Activated CD8-positive, alpha-beta memory T cell treated with anti-CD3 and anti-CD28 coated beads, Interleukin-2, amount 50 U/mL, for 24 hours (primary cell): ENCODE measurements at regions not wholly inside any gene's neighbourhood (a gene's known extent, or its start where the extent isn't known, plus 50 kb on each side); places are given as distances from the start of the nearest gene placed in this dataset.

Experiments
- DNase-seq: peaks from one replicate; pipeline ENCODE4 v3.0.0-alpha.2; 2020; ENCODE audit errors: extremely low read depth

DNA sequence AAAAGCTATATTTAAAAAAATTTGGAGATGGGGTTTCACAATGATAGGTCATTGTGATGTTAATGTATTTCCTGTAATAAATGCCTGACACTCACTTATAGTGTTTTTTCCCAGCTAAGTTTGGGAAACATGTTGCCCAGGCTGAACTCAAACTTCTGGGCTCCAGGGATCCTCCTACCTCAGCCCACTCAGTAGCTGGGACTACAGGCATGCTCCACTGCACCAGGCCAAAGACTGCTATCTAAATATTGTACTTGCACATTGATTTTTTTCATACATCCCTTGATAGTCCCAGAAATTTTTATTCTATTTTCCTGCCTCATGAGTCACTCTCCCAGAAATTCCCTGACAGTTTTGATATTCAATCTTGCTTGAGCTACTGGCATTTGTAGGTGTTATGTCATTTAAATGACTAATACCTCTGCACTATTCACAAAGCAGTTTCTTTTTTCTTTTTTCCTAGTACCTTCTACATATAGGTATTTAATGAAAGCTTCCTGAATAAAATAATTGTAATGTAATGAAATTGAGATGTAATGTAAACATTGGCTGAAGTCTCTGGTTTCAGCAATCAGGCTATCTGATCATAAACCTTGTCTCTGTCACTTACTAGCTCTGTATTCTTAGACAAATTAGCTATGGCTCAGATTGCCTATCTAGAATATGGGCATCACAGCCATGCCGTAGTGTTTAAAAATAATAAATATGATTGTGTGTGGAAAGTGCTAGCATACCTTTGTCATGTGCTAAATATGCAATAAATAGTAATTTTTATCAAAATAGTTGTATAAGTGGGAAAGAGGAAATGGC lies 1973.0 kb upstream of the AGA start:
- DNase-seq, result no peak

DNA sequence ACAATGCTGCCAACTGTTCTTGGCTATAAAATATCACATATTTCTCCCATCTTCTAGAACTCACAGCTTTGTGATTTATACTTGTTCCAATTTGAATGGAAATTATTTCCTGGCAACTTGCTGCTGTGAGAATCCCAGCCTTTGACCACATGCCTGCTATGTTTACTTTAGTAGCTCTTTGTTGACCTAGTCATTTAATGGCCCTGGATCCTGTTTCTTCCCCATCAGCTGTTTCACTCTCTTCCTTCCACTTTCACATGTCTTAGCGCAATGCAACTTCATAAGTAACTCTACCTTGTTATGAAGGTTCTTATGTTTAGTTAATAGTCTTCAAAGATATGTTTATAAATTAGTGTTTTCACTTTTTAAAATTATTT lies 1973.6 kb upstream of the AGA start:
- no peak for DNase-seq

DNA sequence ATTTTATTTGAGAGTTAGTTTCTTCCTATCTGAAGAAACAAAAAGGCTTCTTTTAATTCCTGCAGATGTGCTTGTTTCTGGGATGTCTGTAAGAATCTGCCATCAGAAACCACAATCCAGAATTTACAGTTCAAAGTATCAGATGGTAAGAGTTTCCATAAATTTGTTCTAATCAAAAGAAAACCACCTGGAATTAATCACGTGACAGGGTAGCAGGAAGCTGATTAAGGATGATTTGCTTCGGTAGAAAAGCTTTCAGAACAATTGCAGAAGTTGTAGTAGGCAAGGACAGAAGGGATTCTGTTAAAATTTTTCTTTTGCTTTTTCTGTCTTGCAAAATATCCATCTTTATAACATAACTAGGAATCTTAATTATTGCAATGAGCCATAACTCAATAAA lies 1975.1 kb upstream of the AGA start:
- DNase-seq, result no peak

DNA sequence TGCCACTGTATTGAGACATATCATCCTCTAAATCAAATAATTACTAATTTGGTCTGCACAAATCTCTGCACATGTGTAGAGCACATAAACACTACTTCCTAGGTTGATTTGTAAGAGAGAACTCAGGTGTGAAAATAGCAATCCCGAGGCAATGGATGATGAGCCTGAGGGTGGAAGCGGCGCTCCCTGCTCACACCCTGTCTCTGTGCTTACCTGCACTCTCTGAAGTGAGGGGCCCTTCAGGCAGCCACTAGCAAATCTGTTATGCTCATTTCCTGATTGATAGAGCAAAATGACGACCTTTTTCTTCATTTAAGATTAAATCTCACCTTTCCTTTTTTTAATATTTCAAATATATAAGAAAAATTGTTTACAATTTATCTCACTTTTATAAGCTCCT lies 1995.7 kb upstream of the AGA start:
- no peak for DNase-seq

DNA sequence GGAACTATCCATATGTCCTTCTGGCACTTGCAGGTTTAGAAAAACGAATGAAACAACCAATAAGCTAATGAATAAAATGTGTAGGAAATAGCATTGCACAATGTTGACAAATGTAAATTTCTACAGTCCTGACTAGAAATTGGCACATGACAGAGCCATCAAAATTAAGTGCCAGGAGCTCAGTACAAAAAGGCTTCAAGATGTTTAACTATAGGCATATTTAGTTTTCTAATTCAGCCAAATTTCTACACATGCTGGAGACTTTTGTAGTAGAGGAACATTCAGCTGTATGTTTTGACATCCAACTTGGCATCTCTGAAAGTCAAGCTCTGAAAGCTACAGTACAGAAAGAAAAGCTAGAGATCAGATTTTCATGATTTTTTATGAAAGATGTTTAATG lies 1999.4 kb upstream of the AGA start:
- no peak for DNase-seq

DNA sequence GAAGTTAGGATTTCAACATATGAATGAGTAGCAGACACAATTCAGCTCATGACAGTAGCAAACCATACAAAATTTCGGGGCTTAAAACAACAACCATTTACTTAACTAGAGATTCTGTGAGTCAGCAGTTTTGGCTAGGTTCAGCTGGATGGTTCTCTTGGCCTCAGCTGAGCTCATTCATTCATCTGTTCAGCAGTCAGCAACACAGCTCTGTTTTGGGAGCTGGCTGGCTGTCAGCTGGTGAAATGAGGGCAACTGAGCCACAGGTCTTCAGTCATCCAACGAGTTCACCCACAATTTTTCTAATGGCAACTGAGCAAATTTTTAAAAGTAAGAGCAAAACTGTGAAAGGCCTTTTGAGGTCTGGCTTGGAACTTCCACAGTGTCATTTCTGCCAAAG lies 2005.1 kb upstream of the AGA start:
- DNase-seq, result no peak

DNA sequence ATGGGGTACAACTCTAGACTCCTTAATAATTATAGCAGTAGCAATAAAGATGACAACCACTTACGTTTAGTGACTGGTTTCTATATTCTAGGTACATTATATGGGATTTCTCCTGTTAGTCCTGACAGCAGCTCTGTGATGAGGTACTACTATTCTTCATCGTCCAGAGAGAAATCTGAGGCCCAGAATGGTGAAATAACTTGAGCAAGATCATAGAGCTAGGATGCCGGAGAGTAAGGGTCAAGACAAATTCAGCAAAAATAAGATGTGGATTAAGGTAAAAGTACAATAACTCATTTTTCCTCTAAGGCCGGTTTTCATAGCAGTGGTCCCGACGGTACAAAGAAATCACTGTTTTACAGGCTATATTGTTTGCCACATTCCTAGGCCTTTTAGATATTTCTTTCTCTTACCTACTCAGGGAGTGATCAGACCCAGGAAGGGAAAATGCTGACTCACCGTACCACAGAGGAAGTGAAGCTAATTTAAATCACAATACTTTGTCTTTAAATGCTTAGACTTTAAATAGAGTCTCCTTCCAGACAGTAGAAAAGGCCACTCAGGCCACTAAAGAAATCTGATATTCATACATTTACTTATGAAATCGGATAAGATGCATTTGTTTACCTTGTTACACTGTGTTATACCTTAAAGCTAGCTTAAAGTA lies 2023.0 kb upstream of the AGA start:
- no peak for DNase-seq

DNA sequence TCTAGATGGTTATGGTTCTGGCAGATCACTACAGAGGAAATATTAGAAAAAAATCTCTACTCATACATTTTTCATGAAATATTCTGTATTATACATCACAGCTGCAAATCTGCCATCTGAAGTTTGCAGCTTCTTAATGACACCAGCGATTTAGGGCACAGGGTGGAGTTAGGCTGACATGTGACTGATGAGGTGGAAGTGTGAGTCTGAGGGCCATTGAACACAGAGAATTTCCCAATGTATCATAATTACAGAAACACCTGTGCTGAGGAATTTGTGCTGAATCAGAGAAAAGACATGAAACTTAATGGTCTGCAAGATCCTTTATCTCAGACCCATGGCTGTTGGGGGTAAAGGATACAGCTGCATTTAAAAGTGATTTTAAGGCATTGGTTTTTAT lies 2025.6 kb upstream of the AGA start:
- DNase-seq, result no peak

DNA sequence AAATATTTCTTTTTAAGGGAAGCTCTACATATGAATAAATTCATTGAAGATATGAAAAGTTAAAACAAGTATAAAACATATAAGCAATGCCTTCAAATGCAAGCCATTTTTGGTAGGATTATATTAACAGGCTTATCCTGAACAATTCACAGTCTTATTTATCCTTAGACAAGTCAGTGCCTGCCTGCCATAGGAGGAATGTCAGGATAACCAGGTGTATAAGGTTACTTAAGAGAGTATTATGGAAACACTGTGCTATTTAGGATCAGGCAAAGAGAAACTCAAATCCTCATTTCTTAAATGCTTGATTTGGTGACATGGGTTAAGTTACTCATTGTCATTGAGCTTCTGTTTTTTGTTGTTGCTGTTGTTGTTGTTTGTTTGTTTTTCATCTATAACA lies 2029.9 kb upstream of the AGA start:
- DNase-seq, result no peak

DNA sequence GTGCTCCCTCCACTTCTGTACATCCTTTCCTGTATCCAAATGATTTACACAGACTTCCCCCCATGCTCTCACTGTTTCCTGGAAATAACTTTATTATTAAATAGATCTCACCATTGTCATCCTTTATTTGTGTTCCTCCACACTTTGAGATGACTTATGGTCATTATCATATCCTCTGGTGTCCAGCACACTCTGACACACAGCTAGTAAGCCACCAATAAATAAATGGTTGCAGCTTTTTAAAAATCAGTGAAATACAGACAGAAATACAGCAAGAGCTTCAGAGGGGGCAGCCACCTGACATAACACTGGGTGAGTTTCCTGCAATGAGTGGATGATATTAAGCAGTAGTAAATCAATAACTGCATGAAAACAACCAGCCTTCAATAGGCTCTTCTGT lies 2036.4 kb upstream of the AGA start:
- DNase-seq, result no peak

DNA sequence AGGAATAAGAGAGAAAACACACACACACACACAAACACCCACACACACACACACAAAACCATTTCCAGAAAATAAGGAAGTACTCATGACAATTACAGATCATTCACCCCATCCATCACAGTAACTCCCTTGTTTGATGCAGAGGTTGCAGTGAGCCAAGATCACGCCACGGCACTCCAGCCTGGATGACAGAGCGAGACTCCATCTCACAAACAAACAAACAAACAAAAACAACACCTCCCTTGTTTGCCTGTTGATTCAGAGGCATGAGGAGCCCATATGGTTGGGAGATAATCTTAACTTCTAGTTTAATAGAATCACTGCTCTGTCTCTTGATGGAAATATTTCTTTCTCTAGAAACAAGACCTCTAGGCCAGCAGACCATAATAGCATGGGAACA lies 2043.5 kb upstream of the AGA start:
- no peak for DNase-seq

DNA sequence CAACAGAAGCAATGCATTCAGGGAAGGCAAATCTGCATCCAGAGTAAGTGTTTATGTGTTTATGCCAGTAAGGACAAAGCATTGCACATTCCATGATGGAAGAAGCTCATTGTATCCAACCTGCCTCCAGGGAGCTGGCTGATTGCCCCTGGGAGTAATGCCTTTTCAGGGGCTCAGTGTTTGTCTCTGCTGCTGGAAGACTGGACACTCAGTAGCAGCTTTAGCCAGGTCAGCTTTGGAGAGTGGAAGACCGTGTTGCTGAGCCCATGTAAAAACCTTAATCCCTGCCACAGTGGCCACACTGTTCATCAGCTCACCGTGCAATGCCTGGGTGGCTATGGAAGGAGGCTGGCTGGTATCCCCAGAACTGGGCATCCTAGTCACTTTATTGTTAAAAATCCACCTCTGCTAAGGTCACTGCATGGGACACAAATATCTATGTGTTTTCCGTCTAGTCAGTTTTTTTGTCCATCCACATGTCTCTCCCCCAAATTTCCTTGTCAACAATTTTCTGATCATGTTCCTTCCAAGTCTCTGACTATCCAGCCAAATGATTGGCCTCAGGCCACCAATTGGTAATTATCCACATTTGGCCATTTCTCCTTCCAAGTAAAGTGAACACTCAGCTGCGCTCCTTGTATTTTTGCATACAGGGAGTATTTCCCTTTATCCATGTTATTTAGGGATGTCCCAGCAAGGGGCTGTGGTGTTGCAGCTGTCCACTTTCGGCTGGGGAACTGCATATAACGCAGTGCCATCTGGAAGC lies 2044.5 kb upstream of the AGA start:
- no peak for DNase-seq

DNA sequence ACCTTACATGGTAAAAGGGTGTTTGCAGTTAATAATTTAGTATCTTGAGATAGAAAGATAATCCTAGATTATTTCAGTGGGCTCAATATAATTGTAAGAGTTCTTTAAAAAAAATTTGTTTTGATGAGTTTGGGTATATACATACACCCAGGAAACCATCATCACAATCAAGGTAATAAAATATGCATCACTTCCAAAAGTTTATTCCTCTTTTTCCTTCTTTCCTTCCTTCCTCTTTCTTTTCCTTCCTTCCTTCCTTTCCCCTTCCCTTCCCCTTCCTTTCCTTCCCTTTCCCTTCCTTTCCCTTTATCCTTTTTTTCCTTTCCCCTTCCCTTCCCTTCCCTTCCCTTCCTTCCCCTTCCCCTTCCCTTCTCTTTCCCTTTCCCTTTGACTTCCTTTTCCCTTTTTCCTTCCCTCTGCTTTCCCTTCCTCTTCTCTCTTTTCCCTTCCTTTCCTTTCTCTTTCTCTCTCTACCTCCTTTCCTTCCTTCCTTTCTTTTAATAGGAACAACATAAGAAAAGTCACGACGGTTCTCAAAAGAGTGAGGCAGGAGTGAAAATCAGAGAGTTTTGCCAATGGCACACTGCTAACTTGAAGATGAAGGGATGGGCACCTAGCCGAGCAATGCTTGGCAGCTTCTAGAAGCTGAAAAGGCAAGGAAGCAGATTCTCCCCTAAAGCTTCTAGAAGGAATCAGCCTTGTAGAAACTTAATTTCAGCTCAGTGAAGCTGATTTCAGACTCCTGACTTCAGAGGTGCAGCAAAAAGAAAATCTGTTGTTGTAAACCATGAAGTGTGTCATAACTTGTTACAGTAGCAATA lies 2050.2 kb upstream of the AGA start:
- DNase-seq, result no peak

DNA sequence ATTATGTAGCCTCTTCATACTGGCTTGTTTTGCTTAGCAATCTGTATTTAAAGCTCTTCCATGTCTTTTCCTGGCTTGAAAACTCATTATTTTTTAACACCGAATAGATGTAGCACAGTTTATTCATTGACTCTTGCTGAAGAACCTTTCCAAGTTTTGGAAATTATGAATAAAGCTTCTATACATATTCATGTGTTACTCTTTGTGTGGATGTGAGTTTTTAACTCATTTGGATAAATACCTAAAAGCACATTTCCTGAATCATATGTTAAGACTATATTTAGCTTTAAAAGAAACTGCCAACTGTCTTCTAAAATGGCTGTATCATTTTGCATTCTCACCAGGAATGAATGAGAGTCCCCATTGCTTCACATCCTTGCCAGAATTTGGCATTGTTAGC lies 2061.7 kb upstream of the AGA start:
- no peak for DNase-seq

DNA sequence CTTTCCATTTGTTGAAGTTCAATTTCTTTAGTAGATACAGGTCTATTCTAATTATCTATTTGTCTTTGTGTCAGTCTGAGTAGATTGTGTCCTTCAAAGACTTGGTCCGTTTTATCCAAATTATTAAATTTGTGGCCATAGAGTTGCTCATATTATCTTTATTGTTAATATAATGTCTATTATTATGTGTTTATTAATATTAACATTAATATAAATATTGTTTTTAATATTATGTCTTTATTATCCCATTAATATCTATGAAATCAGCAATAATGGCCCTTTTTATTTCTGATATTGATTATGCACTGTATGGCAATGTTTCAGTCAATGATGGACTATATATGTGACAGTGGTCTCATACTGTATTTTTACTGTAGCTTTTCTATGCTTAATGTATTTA lies 2067.3 kb upstream of the AGA start:
- DNase-seq, result no peak

DNA sequence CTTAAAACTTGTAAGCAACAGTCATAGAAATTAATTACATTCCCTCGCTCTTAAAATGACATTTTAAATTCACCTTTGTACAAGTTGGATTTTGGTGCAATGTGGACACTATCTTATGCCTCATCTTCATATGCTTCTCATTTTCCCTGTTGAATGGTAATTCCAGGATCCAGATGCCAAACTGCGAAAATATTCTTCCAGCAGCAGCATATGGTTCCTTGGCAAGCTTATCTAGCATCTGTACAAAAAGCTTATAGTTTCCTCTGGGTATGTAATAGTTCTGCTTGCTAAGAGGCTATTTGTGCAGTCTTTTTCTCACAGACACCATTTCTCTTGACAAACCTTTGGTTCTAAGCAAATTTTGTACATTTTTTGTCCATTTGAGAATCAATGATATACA lies 2079.7 kb upstream of the AGA start:
- DNase-seq, result no peak

DNA sequence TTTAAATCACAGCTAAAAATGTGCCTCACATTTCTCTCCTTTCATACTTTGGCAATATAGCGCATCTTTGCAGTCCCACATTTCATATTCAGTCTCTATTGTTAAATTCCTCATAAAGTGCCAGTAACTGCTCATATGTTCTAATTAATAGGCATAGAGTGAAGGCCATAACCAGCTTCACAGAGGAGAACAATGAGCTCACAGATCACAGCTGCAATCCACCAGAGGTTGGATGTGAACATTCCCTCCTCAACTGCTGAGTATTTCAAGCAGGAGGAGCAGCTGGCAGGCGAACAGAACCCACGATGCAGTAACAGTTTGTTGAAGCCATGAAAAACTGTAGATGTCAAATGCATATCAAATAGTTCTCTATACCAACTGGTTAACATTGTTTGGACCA lies 2088.7 kb upstream of the AGA start:
- DNase-seq, result no peak

DNA sequence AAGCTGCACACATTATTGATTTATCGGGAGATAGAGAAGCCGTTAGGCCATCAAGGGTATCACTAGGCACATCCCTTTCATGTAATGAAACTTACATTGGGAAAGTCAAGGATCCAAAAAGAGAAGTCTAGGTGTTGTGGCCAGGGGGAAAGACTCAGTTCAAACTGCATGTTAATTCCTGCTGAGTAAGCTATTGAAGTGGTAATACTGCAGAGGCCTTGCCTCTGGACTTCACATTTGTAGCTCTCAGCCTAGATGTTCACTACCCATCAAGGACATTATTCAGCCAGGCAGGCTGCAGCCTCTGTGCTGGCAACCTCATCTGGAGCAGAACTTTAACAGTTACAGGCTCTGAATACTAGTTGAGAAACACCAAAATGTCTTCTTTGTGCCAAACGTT lies 2094.5 kb upstream of the AGA start:
- DNase-seq, result no peak

DNA sequence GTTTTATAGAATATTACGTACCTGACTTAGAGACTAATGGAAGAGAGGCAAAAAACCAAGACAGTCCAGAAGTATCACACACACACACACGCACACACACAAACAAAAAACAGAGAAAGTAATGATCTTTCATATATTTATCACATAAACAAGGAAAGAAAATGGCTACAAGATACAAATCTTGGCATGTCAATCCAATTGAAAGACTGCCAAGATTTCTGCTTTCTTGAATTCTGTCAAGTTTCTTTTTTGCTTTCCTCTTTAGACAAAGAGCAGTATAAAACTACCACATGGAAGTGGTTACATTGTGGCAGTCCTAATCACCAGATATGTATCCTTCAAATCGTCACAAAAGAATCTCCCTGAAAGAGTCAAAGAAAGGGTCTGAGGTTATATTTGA lies 2097.4 kb upstream of the AGA start:
- no peak for DNase-seq

DNA sequence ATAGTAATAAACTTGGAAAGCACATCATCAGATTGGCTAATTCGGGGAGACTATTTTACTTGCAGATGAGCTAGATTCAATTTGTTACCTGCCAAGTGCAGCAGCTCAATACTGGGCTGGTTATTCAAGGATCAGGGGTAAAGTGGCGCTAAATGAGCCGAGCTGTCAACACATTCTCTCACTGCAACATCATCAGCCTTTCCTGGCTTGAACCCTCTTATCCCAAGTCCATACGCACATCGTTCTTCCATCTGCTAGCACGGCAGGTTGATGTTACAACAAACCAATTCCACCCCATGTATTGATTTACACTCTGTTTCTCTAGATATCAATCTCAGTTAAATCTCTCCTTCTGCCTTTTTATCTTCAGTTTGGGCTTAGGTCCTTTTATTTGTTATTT lies 2101.5 kb upstream of the AGA start:
- DNase-seq, result no peak

DNA sequence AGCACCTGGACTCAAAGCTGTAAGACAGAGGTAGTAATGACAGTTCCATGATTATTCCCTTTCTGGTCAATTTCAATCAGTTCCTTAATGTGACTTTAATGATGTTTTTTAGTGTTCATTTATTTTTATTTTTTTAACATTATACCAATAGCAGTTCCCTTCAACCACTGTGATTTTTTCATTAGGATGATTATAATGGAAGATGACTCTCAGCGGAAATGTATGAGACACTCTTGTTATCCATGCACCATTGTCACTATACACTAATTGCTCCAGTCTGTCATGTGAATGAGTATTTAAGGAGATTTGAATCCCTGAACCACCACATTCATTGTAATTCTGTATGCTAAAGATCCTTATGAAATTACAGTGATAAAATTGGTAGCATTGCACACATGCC lies 2102.3 kb upstream of the AGA start:
- no peak for DNase-seq

DNA sequence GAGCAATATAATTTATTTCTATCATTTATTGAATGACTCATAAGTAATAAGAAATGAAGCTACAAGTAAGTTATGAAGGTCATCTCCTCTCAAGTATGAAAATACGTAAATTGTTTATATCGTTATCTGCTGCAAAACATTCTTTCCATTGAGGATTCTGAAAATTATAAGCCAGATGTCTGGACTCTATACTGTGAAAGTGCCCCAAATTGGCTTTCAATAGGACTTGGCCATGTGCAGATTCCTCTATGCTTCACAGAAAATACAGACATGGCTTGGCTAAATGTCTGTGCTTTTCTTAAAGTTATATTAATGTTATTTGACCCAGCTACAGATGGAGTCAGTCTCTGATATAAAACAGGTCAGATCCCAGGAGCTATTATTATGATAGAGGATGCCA lies 2109.9 kb upstream of the AGA start:
- DNase-seq, result no peak
